WERI-Rb-1 (cell line): ENCODE measurements at regions not wholly inside any gene's neighbourhood (a gene's known extent, or its start where the extent isn't known, plus 50 kb on each side); places are given as distances from the start of the nearest gene placed in this dataset.

ENCODE experiments used
- DNase-seq: peaks from one replicate; pipeline ENCODE4 v3.0.0-alpha.2; 2020
- H3K27ac ChIP-seq: fragments of 250-450 bp; sonication (Bioruptor Pico); 2 replicates; pipeline ENCODE4 v1.5.1; 2020; ENCODE audit warnings: mild to moderate bottlenecking, moderate library complexity
- H3K27me3 ChIP-seq: fragments of 250-450 bp; sonication (Bioruptor Pico); 2 replicates; pipeline ENCODE4 v1.5.1; 2021; ENCODE audit warnings: mild to moderate bottlenecking, low read depth, moderate library complexity; ENCODE audit not compliant: insufficient read depth, severe bottlenecking
- H3K36me3 ChIP-seq: fragments of 250-450 bp; sonication (Bioruptor Pico); 2 replicates; pipeline ENCODE4 v1.5.1; 2020; ENCODE audit warnings: mild to moderate bottlenecking, moderate library complexity
- H3K4me3 ChIP-seq: 2 replicates; pipeline ENCODE4 v1.5.1; 2011; ENCODE audit warnings: low read depth, mild to moderate bottlenecking, control low read depth, low read length
- H3K9me3 ChIP-seq: fragments of 250-450 bp; sonication (Bioruptor Pico); 2 replicates; pipeline ENCODE4 v1.5.1; 2021; ENCODE audit warnings: mild to moderate bottlenecking, moderate library complexity; ENCODE audit not compliant: severe bottlenecking
- CTCF ChIP-seq: IDR thresholded peaks from 2 replicates; pipeline ENCODE4 v1.5.1; 2011; ENCODE audit warnings: low read depth, mild to moderate bottlenecking, control low read depth, inconsistent platforms, low read length

GRCh38 chr2:66832646-66833435, 397.9 kb downstream of the MEIS1 start:
- DNase-seq: no peak
- no peaks in the 10 kb centered on the region for H3K36me3 ChIP-seq
- no peak for TF ChIP-seq CTCF
- no peak overlapping the region for H3K4me3 ChIP-seq
- H3K27ac ChIP-seq: no peak overlapping the region
- peaks cover 54% of the 10 kb centered on the region for H3K27me3 ChIP-seq
- H3K9me3 ChIP-seq: no peaks in the 10 kb centered on the region

- Histone ChIP-seq H3K27me3 (peaks cover 41% of the 10 kb centered on the region), H3K36me3 (no peaks in the 10 kb centered on the region), H3K4me3 (no peak overlapping the region), H3K9me3 (no peaks in the 10 kb centered on the region), H3K27ac (no peak overlapping the region)
- no peak for TF ChIP-seq CTCF
- DNase-seq: no peak
These were observed 399.9 kb downstream of the MEIS1 start for GRCh38 chr2:66834859-66835258.

- peaks cover 36% of the 10 kb centered on the region for H3K27me3 ChIP-seq
- no peaks in the 10 kb centered on the region for H3K9me3 ChIP-seq
- no peaks in the 10 kb centered on the region for H3K36me3 ChIP-seq
- no peak overlapping the region for H3K4me3 ChIP-seq
- DNase-seq: no peak
- H3K27ac ChIP-seq: no peak overlapping the region
- TF ChIP-seq CTCF: no peak
These were observed 401.9 kb downstream of the MEIS1 start for GRCh38 chr2:66836851-66837250.

- no peak for DNase-seq
- Histone ChIP-seq H3K27me3 (peaks cover 34% of the 10 kb centered on the region), H3K36me3 (no peaks in the 10 kb centered on the region), H3K9me3 (no peaks in the 10 kb centered on the region), H3K4me3 (no peak overlapping the region), H3K27ac (no peak overlapping the region)
- no peak for TF ChIP-seq CTCF
These were observed 404.8 kb downstream of the MEIS1 start for GRCh38 chr2:66839551-66840320.

- H3K27ac ChIP-seq: no peak overlapping the region
- TF ChIP-seq CTCF: no peak
- H3K27me3 ChIP-seq: peaks cover 29% of the 10 kb centered on the region
- H3K4me3 ChIP-seq: no peak overlapping the region
- no peaks in the 10 kb centered on the region for H3K36me3 ChIP-seq
- no peak for DNase-seq
- H3K9me3 ChIP-seq: no peaks in the 10 kb centered on the region
These were observed 405.5 kb downstream of the MEIS1 start for GRCh38 chr2:66840321-66841002.
